Testis (tissue), 2 donors: ENCODE measurements at regions not wholly inside any gene's neighbourhood (a gene's known extent, or its start where the extent isn't known, plus 50 kb on each side); places are given as distances from the start of the nearest gene placed in this dataset.

Experiments
- DNase-seq: peaks from one replicate; pipeline ENCODE4 v3.0.0-alpha.2; 2019
- H3K27ac ChIP-seq, 2 donors: fragments of 200-600 bp; sonication (generic); one replicate each; pipeline ENCODE4 v1.5.1; 2019
- H3K27me3 ChIP-seq: fragments of 200-600 bp; sonication (generic); one replicate; pipeline ENCODE4 v1.5.1; 2019
- H3K36me3 ChIP-seq: fragments of 200-600 bp; sonication (generic); one replicate; pipeline ENCODE4 v1.5.1; 2017; ENCODE audit warnings: low read depth; ENCODE audit errors: missing control alignments
- H3K4me1 ChIP-seq: fragments of 200-600 bp; sonication (generic); one replicate; pipeline ENCODE4 v1.5.1; 2019
- H3K4me3 ChIP-seq, 2 donors: fragments of 200-600 bp; sonication (generic); one replicate each; pipeline ENCODE4 v1.5.1; 2017 to 2019
- H3K9me3 ChIP-seq: fragments of 200-600 bp; sonication (generic); one replicate; pipeline ENCODE4 v1.5.1; 2017
- POLR2A ChIP-seq: fragments of 450-650 bp; IDR thresholded peaks from one replicate; pipeline ENCODE4 v1.6.1; 2017; ENCODE audit warnings: antibody characterized with exemption, mild to moderate bottlenecking, moderate library complexity
- WGBS, 2 donors: methylation state at CpG; one replicate each; pipeline ENCODE4 v1.1.5; 2018; 5-methylcytosine and 5-hydroxymethylcytosine counted together
- intact Hi-C: fragments of 100-400 bp; cut with DNase I; formaldehyde crosslinking; loops from one replicate; pipeline ENCODE4 v1.15.1; 2023; ENCODE audit warnings: low total_unique reads
- TF ChIP-seq, protein P1 (sequence below), 3 experiments: fragments of 450-650 bp in 2 of 3; fragments of 200-600 bp in 1 of 3; sonication (generic) in 1 of 3; IDR thresholded peaks; one replicate each; pipeline ENCODE4 v1.5.1; 2016 to 2019; ENCODE audit warnings: antibody characterized with exemption in 3 of 3, mild to moderate bottlenecking in 2 of 3, moderate library complexity in 1 of 3

DNA sequence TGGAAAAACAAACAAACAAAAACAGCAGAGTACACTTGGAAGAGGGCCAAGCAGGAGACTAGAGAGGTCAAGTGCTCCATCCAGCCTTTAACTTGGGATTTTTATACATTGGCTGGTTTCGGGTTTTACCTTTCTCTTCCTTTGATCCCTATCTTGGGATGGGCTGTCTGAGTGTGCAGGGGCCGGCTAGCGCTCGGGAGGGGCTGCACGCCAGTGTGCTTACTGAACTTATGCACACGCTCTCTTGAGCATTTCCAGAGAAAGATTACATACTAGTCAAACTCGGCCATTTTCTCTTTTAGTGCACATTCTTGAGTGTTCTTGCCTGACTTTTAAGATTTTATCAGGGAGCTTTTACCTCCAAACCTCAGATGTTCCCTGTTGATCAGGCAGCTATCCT, 707.8 kb downstream of the DSC3 start:
- intact Hi-C loops = no loop called here
- H3K36me3 ChIP-seq = no peaks in the 10 kb centered on the region
- no peaks in the 10 kb centered on the region for H3K9me3 ChIP-seq
- 74 to 78% methylated on average over 7 of the region's 7 CpGs for WGBS, 2 donors
- no peaks in the 10 kb centered on the region for H3K27me3 ChIP-seq
- H3K4me3 ChIP-seq = no peak overlapping the region
- TF ChIP-seq, protein P1, sequence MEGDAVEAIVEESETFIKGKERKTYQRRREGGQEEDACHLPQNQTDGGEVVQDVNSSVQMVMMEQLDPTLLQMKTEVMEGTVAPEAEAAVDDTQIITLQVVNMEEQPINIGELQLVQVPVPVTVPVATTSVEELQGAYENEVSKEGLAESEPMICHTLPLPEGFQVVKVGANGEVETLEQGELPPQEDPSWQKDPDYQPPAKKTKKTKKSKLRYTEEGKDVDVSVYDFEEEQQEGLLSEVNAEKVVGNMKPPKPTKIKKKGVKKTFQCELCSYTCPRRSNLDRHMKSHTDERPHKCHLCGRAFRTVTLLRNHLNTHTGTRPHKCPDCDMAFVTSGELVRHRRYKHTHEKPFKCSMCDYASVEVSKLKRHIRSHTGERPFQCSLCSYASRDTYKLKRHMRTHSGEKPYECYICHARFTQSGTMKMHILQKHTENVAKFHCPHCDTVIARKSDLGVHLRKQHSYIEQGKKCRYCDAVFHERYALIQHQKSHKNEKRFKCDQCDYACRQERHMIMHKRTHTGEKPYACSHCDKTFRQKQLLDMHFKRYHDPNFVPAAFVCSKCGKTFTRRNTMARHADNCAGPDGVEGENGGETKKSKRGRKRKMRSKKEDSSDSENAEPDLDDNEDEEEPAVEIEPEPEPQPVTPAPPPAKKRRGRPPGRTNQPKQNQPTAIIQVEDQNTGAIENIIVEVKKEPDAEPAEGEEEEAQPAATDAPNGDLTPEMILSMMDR (IDR thresholded peaks at IDR 0.05) = no peak
- TF ChIP-seq POLR2A = no peak
- no peak overlapping the region for H3K27ac ChIP-seq
- no peak for DNase-seq
- no peaks in the 10 kb centered on the region for H3K4me1 ChIP-seq

- Histone ChIP-seq H3K27ac (no peak overlapping the region), H3K36me3 (no peaks in the 10 kb centered on the region), H3K27me3 (no peaks in the 10 kb centered on the region), H3K4me3 (no peak overlapping the region), H3K9me3 (no peaks in the 10 kb centered on the region), H3K4me1 (no peaks in the 10 kb centered on the region)
- TF ChIP-seq, protein P1 (IDR thresholded peaks at IDR 0.05) = no peak
- no peak for TF ChIP-seq POLR2A
- 86% methylated on average over 4 of the region's 4 CpGs for WGBS, 2 donors
- DNase-seq = no peak
- intact Hi-C loops = no loop called here
Measured at GRCh38 chr18:30333310-30333709, 709.2 kb downstream of the DSC3 start.

DNA sequence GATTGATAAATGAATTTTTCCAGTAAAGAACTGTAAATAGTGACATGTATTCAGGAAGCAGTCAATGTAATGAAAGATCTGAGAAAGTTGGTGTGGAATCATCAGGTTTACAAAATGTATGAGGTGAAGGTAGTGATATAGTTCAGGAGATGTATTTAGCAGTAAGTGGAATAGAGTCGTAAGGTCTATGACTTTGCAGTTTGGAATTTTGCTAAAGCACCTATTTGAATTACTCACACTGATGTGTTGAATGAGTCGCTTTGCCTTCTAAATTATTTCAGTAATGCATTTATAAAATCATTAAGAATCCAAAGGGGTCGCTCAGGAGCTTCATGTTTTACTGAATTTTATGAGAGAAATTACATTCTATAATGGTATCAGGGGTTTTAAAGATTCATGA, 713.7 kb downstream of the DSC3 start:
- WGBS, 2 donors = 82 to 93% methylated on average over 3 of the region's 3 CpGs
- Histone ChIP-seq H3K4me3 (no peak overlapping the region), H3K27me3 (no peaks in the 10 kb centered on the region), H3K4me1 (no peaks in the 10 kb centered on the region), H3K36me3 (no peaks in the 10 kb centered on the region), H3K9me3 (no peaks in the 10 kb centered on the region), H3K27ac (no peak overlapping the region)
- DNase-seq = no peak
- intact Hi-C loops = no loop called here
- no peak for TF ChIP-seq POLR2A
- TF ChIP-seq, protein P1 (IDR thresholded peaks at IDR 0.05) = no peak

GRCh38 chr18:30302181-30302580, 740.4 kb downstream of the DSC3 start:
- intact Hi-C loops = no loop called here
- H3K27me3 ChIP-seq = no peaks in the 10 kb centered on the region
- H3K36me3 ChIP-seq = no peaks in the 10 kb centered on the region
- H3K27ac ChIP-seq = no peak overlapping the region
- H3K4me3 ChIP-seq = no peak overlapping the region
- TF ChIP-seq, protein P1 (IDR thresholded peaks at IDR 0.05) = no peak
- no peak for TF ChIP-seq POLR2A
- H3K4me1 ChIP-seq = no peaks in the 10 kb centered on the region
- no peaks in the 10 kb centered on the region for H3K9me3 ChIP-seq
- DNase-seq = no peak

DNA sequence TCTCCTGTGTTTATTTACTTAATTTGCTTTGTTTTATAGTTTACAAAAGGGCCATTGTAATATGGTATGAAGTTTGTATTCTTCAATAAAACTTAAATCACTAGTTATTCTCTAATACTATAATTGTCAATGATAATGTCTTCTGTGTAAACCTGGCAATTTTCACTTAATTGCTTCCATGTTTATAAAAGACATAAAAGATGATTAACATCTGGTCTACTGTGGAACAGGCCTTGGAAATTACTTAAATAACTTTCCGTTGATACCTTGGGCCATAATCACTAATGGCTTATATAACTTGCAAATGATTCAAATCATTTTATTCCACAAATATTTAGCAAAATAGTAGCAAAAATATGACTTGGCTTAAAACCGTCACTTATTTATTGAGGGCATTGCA, 743.8 kb downstream of the DSC3 start:
- TF ChIP-seq POLR2A = no peak
- TF ChIP-seq, protein P1 (IDR thresholded peaks at IDR 0.05) = no peak
- intact Hi-C loops = no loop called here
- WGBS, 2 donors = 64 to 73% methylated on average over 2 of the region's 2 CpGs
- Histone ChIP-seq H3K9me3 (no peaks in the 10 kb centered on the region), H3K4me3 (no peak overlapping the region), H3K4me1 (no peaks in the 10 kb centered on the region), H3K36me3 (no peaks in the 10 kb centered on the region), H3K27ac (no peak overlapping the region), H3K27me3 (no peaks in the 10 kb centered on the region)
- no peak for DNase-seq
